HL-60 (cell line): ENCODE measurements at regions not wholly inside any gene's neighbourhood (a gene's known extent, or its start where the extent isn't known, plus 50 kb on each side); places are given as distances from the start of the nearest gene placed in this dataset.
"Not testable (repeated sequence)": the region's sequence is repeated elsewhere in the genome, so short reads cannot be mapped to it uniquely, and the experiment has no call there.

Source experiments
- DNase-seq, 2 experiments: peaks; one replicate each; pipeline ENCODE4 v3.0.0-alpha.2; 2010 to 2020; ENCODE audit warnings: low read depth in 1 of 2, low spot score in 1 of 2
- H3K27ac ChIP-seq: fragments of 250-450 bp; sonication (Bioruptor Pico); replicated peaks from 2 replicates; pipeline ENCODE4 v1.5.1; 2020; ENCODE audit warnings: mild to moderate bottlenecking, moderate library complexity
- H3K27me3 ChIP-seq: fragments of 250-450 bp; sonication (Bioruptor Pico); 2 replicates; pipeline ENCODE4 v1.5.1; 2021; ENCODE audit warnings: mild to moderate bottlenecking, moderate library complexity; ENCODE audit not compliant: insufficient read depth, poor library complexity, severe bottlenecking
- H3K4me3 ChIP-seq: replicated peaks from 2 replicates; pipeline ENCODE4 v1.5.1; 2011; ENCODE audit warnings: mild to moderate bottlenecking, control low read depth, low read length; ENCODE audit not compliant: insufficient read depth
- GABPA ChIP-seq: IDR thresholded peaks from 2 replicates; pipeline ENCODE4 v1.6.1; 2012; ENCODE audit warnings: low read depth
- POLR2AphosphoS5 ChIP-seq: IDR thresholded peaks from 2 replicates; pipeline ENCODE4 v1.6.1; 2012; ENCODE audit warnings: low read depth
- SPI1 ChIP-seq: IDR thresholded peaks from 2 replicates; pipeline ENCODE4 v1.6.1; 2012; ENCODE audit warnings: low read depth, mild to moderate bottlenecking, borderline replicate concordance
- TF ChIP-seq, protein P1 (sequence below): IDR thresholded peaks from 2 replicates; pipeline ENCODE4 v1.6.1; 2012; ENCODE audit warnings: low read depth; ENCODE audit not compliant: insufficient replicate concordance
- TF ChIP-seq, protein P2 (sequence below): IDR thresholded peaks from one replicate; pipeline ENCODE4 v1.5.1; 2011; ENCODE audit warnings: low read length, control low read depth, inconsistent platforms; ENCODE audit not compliant: insufficient read depth

DNA sequence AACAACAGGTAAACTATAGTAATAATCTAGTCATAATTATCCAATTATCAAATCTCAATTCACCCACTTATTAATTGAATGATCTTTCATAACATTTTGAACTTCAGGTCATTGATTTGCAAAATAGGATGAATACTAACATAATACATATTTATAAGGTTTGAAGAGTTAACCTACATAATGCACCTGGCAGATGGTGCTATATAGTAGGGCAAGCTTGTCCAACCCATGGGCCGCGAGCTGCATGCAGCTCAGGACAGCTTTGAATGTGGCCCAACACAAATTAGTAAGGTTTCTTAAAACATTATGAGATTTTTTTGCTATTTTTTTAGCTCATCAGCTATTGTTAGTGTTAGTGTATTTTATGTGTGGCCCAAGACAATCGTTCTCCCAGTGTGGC lies 815.8 kb upstream of the ID2 start:
- no peak for TF ChIP-seq POLR2AphosphoS5
- TF ChIP-seq, protein P1, sequence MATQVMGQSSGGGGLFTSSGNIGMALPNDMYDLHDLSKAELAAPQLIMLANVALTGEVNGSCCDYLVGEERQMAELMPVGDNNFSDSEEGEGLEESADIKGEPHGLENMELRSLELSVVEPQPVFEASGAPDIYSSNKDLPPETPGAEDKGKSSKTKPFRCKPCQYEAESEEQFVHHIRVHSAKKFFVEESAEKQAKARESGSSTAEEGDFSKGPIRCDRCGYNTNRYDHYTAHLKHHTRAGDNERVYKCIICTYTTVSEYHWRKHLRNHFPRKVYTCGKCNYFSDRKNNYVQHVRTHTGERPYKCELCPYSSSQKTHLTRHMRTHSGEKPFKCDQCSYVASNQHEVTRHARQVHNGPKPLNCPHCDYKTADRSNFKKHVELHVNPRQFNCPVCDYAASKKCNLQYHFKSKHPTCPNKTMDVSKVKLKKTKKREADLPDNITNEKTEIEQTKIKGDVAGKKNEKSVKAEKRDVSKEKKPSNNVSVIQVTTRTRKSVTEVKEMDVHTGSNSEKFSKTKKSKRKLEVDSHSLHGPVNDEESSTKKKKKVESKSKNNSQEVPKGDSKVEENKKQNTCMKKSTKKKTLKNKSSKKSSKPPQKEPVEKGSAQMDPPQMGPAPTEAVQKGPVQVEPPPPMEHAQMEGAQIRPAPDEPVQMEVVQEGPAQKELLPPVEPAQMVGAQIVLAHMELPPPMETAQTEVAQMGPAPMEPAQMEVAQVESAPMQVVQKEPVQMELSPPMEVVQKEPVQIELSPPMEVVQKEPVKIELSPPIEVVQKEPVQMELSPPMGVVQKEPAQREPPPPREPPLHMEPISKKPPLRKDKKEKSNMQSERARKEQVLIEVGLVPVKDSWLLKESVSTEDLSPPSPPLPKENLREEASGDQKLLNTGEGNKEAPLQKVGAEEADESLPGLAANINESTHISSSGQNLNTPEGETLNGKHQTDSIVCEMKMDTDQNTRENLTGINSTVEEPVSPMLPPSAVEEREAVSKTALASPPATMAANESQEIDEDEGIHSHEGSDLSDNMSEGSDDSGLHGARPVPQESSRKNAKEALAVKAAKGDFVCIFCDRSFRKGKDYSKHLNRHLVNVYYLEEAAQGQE, result no peak
- no peak overlapping the region for H3K4me3 ChIP-seq
- no peak overlapping the region; the same call in 1 of the 2 replicates for H3K27ac ChIP-seq
- H3K27me3 ChIP-seq, result no peaks in the 10 kb centered on the region
- no peak for DNase-seq

DNA sequence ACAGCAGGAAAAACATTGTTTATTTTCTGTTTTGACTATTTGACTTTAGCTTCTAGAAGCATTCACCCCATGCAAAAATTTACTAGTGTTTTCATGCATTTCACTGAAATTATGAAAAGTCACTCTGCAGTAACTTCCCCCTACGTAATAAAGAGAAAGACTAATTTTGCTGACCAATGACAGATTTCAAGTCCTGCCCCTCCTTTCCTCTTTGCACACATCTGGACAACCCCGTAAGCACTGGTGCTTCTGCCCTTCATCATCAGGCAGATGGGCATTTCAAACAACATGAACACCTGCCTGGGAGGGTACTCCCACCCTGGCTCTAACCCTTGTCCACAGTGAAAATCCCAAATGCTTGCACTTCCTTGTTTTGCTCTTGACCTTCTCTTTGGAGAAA lies 815.0 kb upstream of the ID2 start:
- TF ChIP-seq, protein P1, result no peak
- TF ChIP-seq SPI1, result peak; percentile 71
- Histone ChIP-seq H3K27me3 (no peaks in the 10 kb centered on the region), H3K4me3 (no peak overlapping the region), H3K27ac (peak overlapping the region; percentile 67)
- DNase-seq, result peak in 1 of 2 experiments; percentile 40

DNA sequence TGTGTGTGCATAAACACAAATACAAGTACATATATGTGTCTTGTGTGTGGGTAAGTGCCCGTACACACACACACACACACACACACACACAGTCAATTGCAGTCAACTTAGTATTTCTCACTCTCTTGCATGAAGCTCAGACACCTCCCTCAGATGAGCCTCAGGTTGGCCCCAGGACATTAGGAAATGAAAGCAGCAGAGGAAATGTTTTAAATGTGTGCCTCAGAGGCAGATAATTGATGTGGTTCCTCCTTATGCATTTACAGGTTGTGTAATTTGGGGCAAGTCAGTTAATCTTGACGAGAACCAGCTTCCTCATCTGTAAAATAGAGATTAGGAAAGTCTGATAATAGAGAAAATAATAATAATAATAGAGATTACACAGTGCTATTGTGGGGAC lies 814.0 kb upstream of the ID2 start:
- peak; percentile 85 to 92 for DNase-seq
- H3K4me3 ChIP-seq, result no peak overlapping the region
- TF ChIP-seq, protein P2, sequence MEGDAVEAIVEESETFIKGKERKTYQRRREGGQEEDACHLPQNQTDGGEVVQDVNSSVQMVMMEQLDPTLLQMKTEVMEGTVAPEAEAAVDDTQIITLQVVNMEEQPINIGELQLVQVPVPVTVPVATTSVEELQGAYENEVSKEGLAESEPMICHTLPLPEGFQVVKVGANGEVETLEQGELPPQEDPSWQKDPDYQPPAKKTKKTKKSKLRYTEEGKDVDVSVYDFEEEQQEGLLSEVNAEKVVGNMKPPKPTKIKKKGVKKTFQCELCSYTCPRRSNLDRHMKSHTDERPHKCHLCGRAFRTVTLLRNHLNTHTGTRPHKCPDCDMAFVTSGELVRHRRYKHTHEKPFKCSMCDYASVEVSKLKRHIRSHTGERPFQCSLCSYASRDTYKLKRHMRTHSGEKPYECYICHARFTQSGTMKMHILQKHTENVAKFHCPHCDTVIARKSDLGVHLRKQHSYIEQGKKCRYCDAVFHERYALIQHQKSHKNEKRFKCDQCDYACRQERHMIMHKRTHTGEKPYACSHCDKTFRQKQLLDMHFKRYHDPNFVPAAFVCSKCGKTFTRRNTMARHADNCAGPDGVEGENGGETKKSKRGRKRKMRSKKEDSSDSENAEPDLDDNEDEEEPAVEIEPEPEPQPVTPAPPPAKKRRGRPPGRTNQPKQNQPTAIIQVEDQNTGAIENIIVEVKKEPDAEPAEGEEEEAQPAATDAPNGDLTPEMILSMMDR, result no peak
- TF ChIP-seq, protein P1, result no peak
- TF ChIP-seq GABPA (no peak), POLR2AphosphoS5 (0 out of 2 replicates have a peak, but pooled peaks have one; percentile 50), SPI1 (peak; percentile 65; the same call in 1 of the 2 replicates)
- H3K27me3 ChIP-seq, result no peaks in the 10 kb centered on the region
- H3K27ac ChIP-seq, result peak overlapping the region; percentile 67

GRCh38 chr2:7868836-7869235 lies 813.0 kb upstream of the ID2 start:
- TF ChIP-seq GABPA (no peak), POLR2AphosphoS5 (no peak), SPI1 (no peak)
- TF ChIP-seq, protein P1, result no peak
- TF ChIP-seq, protein P2, result no peak
- Histone ChIP-seq H3K27me3 (no peaks in the 10 kb centered on the region), H3K4me3 (no peak overlapping the region), H3K27ac (peak overlapping the region; percentile 67)
- DNase-seq, result no peak

DNA sequence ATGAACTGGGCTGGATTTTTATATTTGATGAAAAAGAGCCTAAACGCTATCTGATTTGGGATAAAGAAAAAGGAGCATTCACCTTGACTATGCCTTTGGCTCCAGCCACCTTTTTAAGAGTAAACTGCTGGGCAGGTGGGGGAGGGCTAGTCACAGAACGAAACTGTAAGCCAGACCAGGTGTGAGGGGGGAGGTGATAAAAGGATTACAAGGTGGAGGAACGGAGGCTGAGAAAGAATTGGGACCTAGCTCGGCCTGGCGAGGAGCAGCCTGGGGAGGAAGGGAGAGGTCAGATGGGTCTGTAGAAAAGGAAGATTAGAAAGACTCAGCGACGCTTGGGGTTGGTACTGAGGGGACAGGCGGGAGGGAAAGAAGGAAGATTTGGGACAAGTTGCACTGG lies 805.4 kb upstream of the ID2 start:
- not testable (repeated sequence) for H3K27ac ChIP-seq, DNase-seq, H3K27me3 ChIP-seq, H3K4me3 ChIP-seq

- not testable (repeated sequence) for H3K4me3 ChIP-seq, H3K27ac ChIP-seq, DNase-seq, H3K27me3 ChIP-seq
Measured at GRCh38 chr2:7878266-7878665, 803.6 kb upstream of the ID2 start.
